ENCODE measurements at regions not wholly inside any gene's neighbourhood (a gene's known extent, or its start where the extent isn't known, plus 50 kb on each side); places are given as distances from the start of the nearest gene placed in this dataset.
"Not testable (repeated sequence)": the region's sequence is repeated elsewhere in the genome, so short reads cannot be mapped to it uniquely, and the experiment has no call there.

DNA sequence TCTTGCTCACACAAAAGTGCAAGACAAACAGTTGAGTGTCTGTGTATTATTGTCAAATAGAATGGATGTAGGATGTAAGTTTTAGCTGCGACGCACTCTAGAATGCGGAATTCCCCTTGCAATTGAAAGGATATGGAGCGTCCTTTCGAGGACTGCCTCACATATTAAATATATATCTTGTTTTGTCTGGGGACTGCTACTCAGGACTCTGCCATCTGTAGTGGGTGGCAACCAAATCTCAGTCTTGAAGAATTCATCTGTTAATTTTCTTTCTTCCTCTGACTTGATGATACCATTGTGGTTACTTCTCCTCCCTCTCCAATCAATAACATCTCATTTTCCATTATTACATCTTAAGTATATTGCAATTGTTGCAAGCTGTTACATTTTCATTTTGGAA, 121.6 kb downstream of the SOX4 start:
- TF ChIP-seq, protein P1, sequence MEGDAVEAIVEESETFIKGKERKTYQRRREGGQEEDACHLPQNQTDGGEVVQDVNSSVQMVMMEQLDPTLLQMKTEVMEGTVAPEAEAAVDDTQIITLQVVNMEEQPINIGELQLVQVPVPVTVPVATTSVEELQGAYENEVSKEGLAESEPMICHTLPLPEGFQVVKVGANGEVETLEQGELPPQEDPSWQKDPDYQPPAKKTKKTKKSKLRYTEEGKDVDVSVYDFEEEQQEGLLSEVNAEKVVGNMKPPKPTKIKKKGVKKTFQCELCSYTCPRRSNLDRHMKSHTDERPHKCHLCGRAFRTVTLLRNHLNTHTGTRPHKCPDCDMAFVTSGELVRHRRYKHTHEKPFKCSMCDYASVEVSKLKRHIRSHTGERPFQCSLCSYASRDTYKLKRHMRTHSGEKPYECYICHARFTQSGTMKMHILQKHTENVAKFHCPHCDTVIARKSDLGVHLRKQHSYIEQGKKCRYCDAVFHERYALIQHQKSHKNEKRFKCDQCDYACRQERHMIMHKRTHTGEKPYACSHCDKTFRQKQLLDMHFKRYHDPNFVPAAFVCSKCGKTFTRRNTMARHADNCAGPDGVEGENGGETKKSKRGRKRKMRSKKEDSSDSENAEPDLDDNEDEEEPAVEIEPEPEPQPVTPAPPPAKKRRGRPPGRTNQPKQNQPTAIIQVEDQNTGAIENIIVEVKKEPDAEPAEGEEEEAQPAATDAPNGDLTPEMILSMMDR (IDR thresholded peaks at IDR 0.05; ENCODE audit: insufficient read depth, low read length), result no peak
- DNase-seq (ENCODE audit: low read depth), result no peak
- H3K4me3 ChIP-seq (ENCODE audit: low read depth, low read length), result no peak overlapping the region

DNA sequence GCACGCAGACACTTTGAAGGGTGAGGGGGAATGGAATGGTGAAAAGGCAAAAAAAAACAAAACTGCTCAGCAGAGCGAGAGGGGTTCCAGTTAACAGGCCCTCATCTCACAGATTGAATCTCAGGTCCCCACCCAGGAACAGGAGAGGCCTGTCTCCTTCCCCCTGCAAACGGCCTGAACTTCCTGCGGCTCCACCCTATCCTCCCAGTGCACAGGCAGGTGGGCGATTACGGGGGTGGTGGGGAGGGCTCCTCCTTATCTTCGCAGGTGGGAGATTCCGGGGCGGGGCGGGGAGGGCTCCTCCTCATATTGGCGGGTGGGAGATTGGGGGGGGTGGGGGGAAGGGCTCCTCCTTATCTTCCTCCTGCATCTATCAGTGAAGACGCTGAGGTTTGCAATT, 129.0 kb downstream of the SOX4 start:
- H3K4me3 ChIP-seq (ENCODE audit: low read depth, low read length), result no peak overlapping the region
- TF ChIP-seq, protein P1 (IDR thresholded peaks at IDR 0.05; ENCODE audit: insufficient read depth, low read length), result no peak
- DNase-seq (ENCODE audit: low read depth), result no peak

DNA sequence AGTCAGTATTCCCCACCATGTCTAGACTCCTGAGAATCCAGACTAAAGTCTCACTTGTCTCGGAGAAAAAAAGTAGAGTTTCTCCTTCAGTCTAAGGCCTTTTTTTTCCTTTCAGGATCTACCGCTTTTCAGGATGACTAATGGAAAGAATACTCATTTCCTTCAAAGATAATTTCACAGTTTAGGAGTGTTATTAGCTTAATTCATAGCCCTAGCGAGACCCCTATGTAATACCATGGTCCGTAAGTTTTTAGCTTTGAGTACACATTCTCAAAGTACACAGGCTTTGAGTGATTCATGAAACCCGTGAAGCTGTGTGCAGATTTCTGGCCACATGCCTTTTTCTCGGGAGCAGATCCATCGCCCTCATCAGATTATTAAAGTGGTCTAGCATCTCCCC, 133.1 kb downstream of the SOX4 start:
- no peak for DNase-seq (ENCODE audit: low read depth)
- TF ChIP-seq, protein P1 (IDR thresholded peaks at IDR 0.05; ENCODE audit: insufficient read depth, low read length), result no peak
- H3K4me3 ChIP-seq (ENCODE audit: low read depth, low read length), result no peak overlapping the region

DNA sequence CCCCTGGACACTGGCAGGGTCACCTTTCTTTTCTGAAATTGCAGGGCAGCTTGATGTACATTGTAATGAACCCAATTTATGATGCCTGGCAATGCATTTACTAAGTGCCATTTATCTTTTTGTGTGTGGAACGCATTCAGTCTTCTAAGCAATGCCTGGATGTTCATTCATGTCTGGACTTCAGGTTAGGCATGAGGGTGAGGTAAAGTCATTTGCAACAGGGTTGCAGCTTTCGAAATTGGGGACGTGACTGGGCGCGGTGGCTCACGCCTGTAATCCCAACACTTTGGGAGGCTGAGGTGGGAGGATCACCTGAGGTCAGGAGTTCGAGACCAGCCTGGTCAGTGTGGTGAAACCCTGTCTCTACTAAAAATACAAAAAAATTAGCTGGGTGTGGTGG, 134.6 kb downstream of the SOX4 start:
- no peak for DNase-seq (ENCODE audit: low read depth)
- no peak overlapping the region for H3K4me3 ChIP-seq (ENCODE audit: low read depth, low read length)
- TF ChIP-seq, protein P1 (IDR thresholded peaks at IDR 0.05; ENCODE audit: insufficient read depth, low read length), result no peak

DNA sequence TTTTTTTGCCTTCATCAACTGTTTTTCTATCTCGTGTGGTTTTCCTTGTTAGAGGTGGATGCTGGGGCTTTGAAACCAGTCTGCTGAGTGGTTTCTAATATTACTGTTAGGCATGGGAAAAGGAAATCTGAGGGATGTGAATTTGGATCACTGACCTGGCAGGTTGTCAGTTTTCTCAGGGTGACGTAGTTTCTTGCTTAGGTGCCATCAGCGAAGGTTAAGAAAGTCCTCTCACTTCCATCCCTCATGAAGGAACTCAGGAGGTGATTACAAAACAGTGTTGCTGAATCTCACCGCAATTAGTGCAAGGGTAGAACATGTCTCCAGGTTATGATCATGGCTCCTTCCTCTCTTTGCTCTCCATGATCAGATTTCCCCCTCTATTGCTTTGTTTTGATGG, 135.9 kb downstream of the SOX4 start:
- peak; percentile 41 for DNase-seq (ENCODE audit: low read depth)
- TF ChIP-seq, protein P1 (IDR thresholded peaks at IDR 0.05; ENCODE audit: insufficient read depth, low read length), result no peak
- H3K4me3 ChIP-seq (ENCODE audit: low read depth, low read length), result no peak overlapping the region

DNA sequence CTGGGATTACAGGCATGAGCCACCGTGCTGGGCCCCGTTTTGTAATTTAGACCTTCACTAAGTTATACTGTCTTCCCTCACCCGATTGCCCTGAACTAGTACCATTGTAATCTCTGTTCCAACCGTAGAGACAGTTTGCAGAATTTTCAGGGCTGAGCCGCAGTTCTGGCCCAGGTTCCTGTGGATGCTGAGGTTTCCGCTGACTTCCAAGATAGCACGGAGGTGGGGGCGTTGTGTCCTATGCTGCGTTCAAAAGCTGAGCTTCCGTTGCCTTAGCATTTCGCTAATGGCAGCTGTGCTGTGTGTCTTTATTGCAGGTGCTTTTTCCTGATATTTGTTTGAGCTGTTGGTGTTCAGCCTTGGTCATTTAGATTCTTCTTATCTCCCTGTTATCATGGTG, 137.0 kb downstream of the SOX4 start:
- TF ChIP-seq, protein P1 (IDR thresholded peaks at IDR 0.05; ENCODE audit: insufficient read depth, low read length), result no peak
- no peak for DNase-seq (ENCODE audit: low read depth)
- H3K4me3 ChIP-seq (ENCODE audit: low read depth, low read length), result no peak overlapping the region

DNA sequence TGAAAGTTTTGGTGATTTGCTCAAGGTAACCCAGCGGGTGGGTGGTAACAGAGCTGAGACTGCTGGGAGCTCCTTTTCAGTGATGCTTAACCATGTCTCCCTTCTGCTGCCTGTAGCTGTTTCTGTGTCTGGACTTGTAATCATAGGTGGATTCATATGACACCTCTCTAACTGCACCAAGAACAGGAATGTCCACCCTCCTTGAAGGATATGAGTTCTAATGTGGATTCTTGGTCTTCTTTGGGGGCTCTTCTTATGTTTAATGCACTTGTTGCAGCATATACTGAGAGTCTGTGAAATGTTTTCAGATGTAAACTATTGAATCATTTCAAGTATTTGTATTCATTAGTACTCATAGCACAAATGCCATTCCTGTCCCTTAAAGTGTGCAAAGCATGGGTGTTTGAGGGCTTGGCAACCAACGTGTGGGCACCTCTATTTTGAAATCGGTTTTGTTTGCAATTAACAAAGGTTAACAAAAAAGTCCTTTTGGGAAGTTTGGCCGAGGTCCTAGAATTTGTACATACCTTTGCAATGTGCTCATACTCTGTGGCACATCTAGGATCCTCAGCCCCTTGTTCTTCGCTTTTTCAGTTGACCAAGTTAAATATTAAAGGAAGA, 138.0 kb downstream of the SOX4 start:
- peak; percentile 54 for DNase-seq (ENCODE audit: low read depth)
- TF ChIP-seq, protein P1 (IDR thresholded peaks at IDR 0.05; ENCODE audit: insufficient read depth, low read length), result no peak
- no peak overlapping the region for H3K4me3 ChIP-seq (ENCODE audit: low read depth, low read length)

DNA sequence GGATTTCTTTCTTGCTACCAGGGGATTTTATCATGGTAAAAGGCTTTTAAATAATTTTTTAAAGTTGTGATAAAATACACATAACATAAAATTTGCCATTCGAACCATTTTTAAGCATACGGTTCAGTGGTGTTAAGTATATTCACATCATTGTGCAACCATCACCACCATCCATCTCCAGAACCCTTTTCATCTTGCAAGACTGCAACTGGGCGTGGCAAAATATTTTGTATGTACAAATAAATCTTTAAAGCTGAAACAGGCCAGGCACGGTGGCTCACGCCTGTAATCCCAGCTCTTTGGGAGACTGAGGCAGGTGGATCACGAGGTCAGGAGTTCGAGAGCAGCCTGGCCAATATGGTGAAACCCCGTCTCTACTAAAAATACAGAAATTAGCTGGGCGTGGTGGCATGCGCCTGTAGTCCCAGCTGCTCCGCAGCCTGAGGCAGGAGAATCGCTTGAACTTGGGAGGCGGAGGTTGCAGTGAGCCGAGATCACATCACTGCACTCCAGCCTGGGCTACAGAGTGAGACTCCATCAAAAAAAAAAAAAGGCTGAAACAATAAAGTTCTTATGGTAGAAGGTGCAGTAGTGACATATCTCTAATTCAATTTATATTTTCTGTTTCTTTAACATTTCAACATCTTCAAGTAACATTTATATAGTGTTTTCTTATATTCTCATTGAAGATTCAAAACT, 138.6 kb downstream of the SOX4 start:
- H3K4me3 ChIP-seq (ENCODE audit: low read depth, low read length); DNase-seq (ENCODE audit: low read depth): not testable (repeated sequence)
